Smooth muscle cell (in vitro differentiated cells): ENCODE measurements at regions not wholly inside any gene's neighbourhood (a gene's known extent, or its start where the extent isn't known, plus 50 kb on each side); places are given as distances from the start of the nearest gene placed in this dataset.
A peak's percentile ranks its signal among the peaks of the same experiment; 100 is the strongest.
"Not testable (repeated sequence)": the region's sequence is repeated elsewhere in the genome, so short reads cannot be mapped to it uniquely, and the experiment has no call there.

ENCODE experiments used
- DNase-seq: peaks from one replicate; lab custom pipeline; 2025; ENCODE audit not compliant: unreplicated experiment; lab: John Stamatoyannopoulos, UW
- H2AFZ ChIP-seq: fragments of 200-600 bp; sonication (generic); 2 replicates; pipeline ENCODE4 v1.6.0; 2016; ENCODE audit warnings: antibody characterized with exemption, low read depth, mild to moderate bottlenecking
- H3F3A ChIP-seq: fragments of 200-600 bp; sonication (generic); 2 replicates; pipeline ENCODE4 v1.6.0; 2017; ENCODE audit warnings: antibody characterized with exemption, low read depth
- H3K27ac ChIP-seq: fragments of 200-600 bp; sonication (generic); 2 replicates; pipeline ENCODE4 v1.5.1; 2016; ENCODE audit warnings: low read depth, mild to moderate bottlenecking
- H3K27me3 ChIP-seq: fragments of 200-600 bp; sonication (generic); 2 replicates; pipeline ENCODE4 v1.6.1; 2016; ENCODE audit warnings: low read depth, mild to moderate bottlenecking
- H3K36me3 ChIP-seq: fragments of 200-600 bp; sonication (generic); 2 replicates; pipeline ENCODE4 v1.5.1; 2016; ENCODE audit warnings: low read depth
- H3K4me1 ChIP-seq: fragments of 200-600 bp; sonication (generic); 2 replicates; pipeline ENCODE4 v1.5.1; 2016; ENCODE audit warnings: low read depth
- H3K4me2 ChIP-seq: fragments of 200-600 bp; sonication (generic); 2 replicates; pipeline ENCODE4 v1.6.0; 2016; ENCODE audit warnings: mild to moderate bottlenecking
- H3K4me3 ChIP-seq: fragments of 200-600 bp; sonication (generic); 2 replicates; pipeline ENCODE4 v1.5.1; 2016; ENCODE audit warnings: mild to moderate bottlenecking
- H3K79me2 ChIP-seq: fragments of 200-600 bp; sonication (generic); 2 replicates; pipeline ENCODE4 v1.6.0; 2016; ENCODE audit warnings: low read depth, mild to moderate bottlenecking
- H3K9ac ChIP-seq: fragments of 200-600 bp; sonication (generic); 2 replicates; pipeline ENCODE4 v1.6.0; 2016; ENCODE audit warnings: low read depth
- H3K9me3 ChIP-seq: fragments of 200-600 bp; sonication (generic); replicated peaks from 2 replicates; pipeline ENCODE4 v1.5.1; 2016; ENCODE audit warnings: low read depth
- H4K20me1 ChIP-seq: fragments of 200-600 bp; sonication (generic); 2 replicates; pipeline ENCODE4 v1.6.0; 2016; ENCODE audit warnings: low read depth
- WGBS: methylation state at CpG from one replicate; pipeline ENCODE4 v1.1.7; 2016; ENCODE audit warnings: low lambda C conversion rate; 5-methylcytosine and 5-hydroxymethylcytosine counted together
- TF ChIP-seq, protein P1 (sequence below): fragments of 200-600 bp; sonication (generic); IDR thresholded peaks from 2 replicates; pipeline ENCODE4 v1.5.1; 2017; ENCODE audit warnings: borderline replicate concordance, mild to moderate bottlenecking, antibody characterized with exemption; ENCODE audit not compliant: insufficient read depth, poor library complexity, severe bottlenecking

DNA sequence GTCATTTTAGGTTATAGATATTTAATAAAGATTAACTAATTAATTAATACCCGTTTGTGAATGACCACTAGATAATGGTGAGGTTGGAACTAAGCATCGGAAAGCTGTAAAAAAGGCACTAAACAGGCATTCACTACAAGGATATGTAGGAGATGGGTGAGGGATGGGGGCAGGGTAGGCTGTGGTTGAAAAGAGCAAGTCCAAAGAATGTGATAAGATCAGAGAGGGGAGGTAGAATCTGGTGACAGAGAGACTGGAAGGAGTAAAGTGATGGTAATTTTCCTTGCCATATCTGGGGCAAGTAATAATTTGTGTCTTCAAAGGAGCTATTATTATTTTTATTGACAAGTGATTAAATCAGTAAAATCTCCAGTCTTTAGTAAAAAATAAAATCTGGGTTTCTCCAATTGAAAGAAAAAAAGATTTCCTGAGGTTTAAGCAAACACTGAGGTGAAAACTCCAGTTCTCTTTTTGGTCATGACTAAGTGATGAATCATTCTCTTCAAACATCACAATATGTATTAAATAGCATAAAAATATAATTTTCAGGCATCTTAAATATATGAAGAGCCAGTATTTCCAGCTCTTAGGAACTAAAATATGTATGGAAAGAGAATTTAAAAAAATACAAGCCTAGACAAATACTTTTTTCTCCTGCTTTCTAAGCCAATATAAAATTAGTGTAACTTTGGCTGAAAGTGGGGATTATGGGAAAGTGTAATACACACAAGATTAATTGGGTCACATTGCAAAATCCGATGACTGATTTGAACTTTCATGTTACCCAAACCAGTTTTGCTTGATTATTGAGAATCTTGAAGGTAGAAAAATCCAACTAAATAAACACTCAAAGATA is 259.1 kb upstream of the RBMS1 start:
- Histone ChIP-seq H3K9me3 (no peaks in the 10 kb centered on the region), H3K9ac (no peak overlapping the region), H2AFZ (no peak overlapping the region), H3K4me2 (peak overlapping the region; percentile 52), H3K27ac (peak overlapping the region; percentile 85), H3K27me3 (no peaks in the 10 kb centered on the region), H3K36me3 (no peaks in the 10 kb centered on the region), H3K79me2 (no peaks in the 10 kb centered on the region), H3K4me1 (peaks cover 24% of the 10 kb centered on the region), H3F3A (peaks cover 11% of the 10 kb centered on the region), H4K20me1 (no peaks in the 10 kb centered on the region), H3K4me3 (no peak overlapping the region)
- TF ChIP-seq, protein P1, sequence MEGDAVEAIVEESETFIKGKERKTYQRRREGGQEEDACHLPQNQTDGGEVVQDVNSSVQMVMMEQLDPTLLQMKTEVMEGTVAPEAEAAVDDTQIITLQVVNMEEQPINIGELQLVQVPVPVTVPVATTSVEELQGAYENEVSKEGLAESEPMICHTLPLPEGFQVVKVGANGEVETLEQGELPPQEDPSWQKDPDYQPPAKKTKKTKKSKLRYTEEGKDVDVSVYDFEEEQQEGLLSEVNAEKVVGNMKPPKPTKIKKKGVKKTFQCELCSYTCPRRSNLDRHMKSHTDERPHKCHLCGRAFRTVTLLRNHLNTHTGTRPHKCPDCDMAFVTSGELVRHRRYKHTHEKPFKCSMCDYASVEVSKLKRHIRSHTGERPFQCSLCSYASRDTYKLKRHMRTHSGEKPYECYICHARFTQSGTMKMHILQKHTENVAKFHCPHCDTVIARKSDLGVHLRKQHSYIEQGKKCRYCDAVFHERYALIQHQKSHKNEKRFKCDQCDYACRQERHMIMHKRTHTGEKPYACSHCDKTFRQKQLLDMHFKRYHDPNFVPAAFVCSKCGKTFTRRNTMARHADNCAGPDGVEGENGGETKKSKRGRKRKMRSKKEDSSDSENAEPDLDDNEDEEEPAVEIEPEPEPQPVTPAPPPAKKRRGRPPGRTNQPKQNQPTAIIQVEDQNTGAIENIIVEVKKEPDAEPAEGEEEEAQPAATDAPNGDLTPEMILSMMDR = no peak
- WGBS = 28% methylated on average over 3 of the region's 3 CpGs
- no peak for DNase-seq

DNA sequence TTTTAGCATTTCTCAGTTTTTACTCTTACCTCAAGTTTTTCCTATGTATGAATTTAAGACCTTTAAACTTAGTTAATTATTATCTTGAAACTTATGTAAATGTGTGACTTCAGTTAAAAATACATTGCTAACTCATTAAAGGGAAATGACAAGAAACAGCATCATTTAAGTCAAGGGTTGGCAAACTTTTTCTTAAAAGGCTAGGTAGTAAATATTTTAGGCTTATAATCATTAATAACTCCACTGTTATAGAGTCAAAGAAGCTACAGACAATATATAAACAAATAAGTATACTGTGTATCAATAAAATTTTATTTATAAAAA is 259.7 kb upstream of the RBMS1 start:
- Histone ChIP-seq H3K79me2 (no peaks in the 10 kb centered on the region), H3K4me3 (no peak overlapping the region), H4K20me1 (no peaks in the 10 kb centered on the region), H3K9me3 (no peaks in the 10 kb centered on the region), H2AFZ (no peak overlapping the region), H3K27me3 (no peaks in the 10 kb centered on the region), H3F3A (peaks cover 11% of the 10 kb centered on the region), H3K27ac (peak overlapping the region; percentile 85), H3K4me2 (peak overlapping the region; percentile 52), H3K36me3 (no peaks in the 10 kb centered on the region), H3K9ac (no peak overlapping the region), H3K4me1 (peaks cover 24% of the 10 kb centered on the region)
- TF ChIP-seq, protein P1 = no peak
- DNase-seq = no peak

DNA sequence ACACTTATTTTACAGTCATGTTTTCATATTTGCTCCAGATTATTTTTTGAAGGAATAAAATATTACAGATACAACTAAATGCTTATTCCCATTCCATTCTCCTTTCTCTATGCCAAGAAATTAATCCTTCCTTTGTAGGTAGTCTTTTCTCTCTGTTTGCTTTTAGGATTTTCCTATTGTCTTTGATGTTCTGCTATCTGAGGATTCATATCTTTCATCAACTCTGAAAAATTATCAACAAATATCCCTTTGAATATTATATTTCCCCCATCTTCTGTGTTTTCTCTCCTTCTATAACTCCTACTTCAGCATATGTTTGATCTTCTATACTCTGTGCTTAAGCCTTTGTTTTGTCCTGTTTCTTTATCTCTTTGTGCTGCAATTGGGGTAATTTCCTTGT is 260.4 kb upstream of the RBMS1 start:
- no peaks in the 10 kb centered on the region for H3K36me3 ChIP-seq
- TF ChIP-seq, protein P1 = no peak
- no peak overlapping the region for H2AFZ ChIP-seq

DNA sequence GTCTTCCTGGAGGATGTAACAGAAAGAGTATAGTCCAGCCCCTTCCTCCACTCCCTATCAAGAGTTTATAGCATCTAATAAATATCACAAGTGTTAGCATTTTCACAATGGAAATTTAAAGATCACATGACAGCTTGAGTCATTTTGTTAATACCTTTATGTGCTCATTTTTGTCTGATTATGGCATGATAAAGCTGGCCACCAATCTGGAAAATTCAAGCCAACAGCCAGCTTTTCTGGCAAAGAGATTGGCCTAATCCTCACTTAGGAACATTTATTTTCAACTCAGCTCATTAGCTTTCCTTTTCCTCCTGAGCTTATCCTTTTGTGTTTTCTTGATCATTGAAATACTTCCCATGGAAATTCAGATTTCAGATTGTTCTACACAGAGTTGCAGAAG is 262.9 kb upstream of the RBMS1 start:
- Histone ChIP-seq H3K9me3 (no peaks in the 10 kb centered on the region), H2AFZ (no peak overlapping the region), H3K79me2 (no peaks in the 10 kb centered on the region), H3K9ac (no peak overlapping the region), H3F3A (peaks cover 2% of the 10 kb centered on the region), H3K27ac (no peak overlapping the region), H3K27me3 (no peaks in the 10 kb centered on the region), H3K4me2 (no peak overlapping the region), H3K36me3 (no peaks in the 10 kb centered on the region), H4K20me1 (no peaks in the 10 kb centered on the region), H3K4me3 (no peak overlapping the region), H3K4me1 (peaks cover 18% of the 10 kb centered on the region)
- TF ChIP-seq, protein P1 = no peak
- no peak for DNase-seq

More for the DNA sequence above, 260.4 kb upstream of the RBMS1 start:
- no peak overlapping the region for H3K4me2 ChIP-seq
- no peak overlapping the region for H3K27ac ChIP-seq
- no peak overlapping the region for H3K9ac ChIP-seq
- no peaks in the 10 kb centered on the region for H3K79me2 ChIP-seq
- H3K27me3 ChIP-seq = no peaks in the 10 kb centered on the region
- no peak overlapping the region for H3K4me3 ChIP-seq
- H3K4me1 ChIP-seq = peaks cover 24% of the 10 kb centered on the region
- peaks cover 11% of the 10 kb centered on the region for H3F3A ChIP-seq
- no peak for DNase-seq
- no peaks in the 10 kb centered on the region for H3K9me3 ChIP-seq
- no peaks in the 10 kb centered on the region for H4K20me1 ChIP-seq

DNA sequence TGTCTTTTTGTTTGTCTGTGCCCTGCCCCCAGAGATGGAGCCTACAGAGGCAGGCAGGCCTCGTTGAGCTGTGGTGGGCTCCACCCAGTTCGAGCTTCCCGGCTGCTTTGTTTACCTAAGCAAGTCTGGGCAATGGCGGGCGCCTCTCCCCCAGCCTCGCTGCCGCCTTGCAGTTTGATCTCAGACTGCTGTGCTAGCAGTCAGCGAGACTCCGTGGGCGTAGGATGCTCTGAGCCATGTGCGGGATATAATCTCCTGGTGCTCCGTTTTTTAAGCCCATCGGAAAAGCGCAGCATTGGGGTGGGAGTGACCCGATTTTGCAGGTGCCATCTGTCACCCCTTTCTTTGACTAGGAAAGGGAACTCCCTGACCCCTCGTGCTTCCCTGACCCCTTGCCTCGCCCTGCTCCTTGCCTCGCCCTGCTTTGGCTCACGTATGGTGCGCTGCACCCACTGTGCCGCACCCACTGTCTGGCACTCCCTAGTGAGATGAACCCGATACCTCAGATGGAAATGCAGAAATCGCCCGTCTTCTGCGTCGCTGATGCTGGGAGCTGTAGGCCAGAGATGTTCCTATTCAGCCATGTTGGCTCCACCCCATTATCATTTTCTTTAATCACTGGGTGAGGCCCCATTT is 269.0 kb upstream of the RBMS1 start:
- not testable (repeated sequence) for H2AFZ ChIP-seq, H3K4me3 ChIP-seq, H3K9ac ChIP-seq, H3K27ac ChIP-seq, H3K79me2 ChIP-seq, H3K4me1 ChIP-seq, H3K4me2 ChIP-seq, H3F3A ChIP-seq, H3K27me3 ChIP-seq, H3K9me3 ChIP-seq, H4K20me1 ChIP-seq, DNase-seq, H3K36me3 ChIP-seq
- 95% methylated on average over 26 of the region's 26 CpGs for WGBS
